ENCODE measurements at regions not wholly inside any gene's neighbourhood (a gene's known extent, or its start where the extent isn't known, plus 50 kb on each side); places are given as distances from the start of the nearest gene placed in this dataset.

GRCh38 chr4:60042941-60043340, 1157.2 kb upstream of the ADGRL3 start:
- no peak for TF ChIP-seq FOXM1 (IDR thresholded peaks at IDR 0.05; ENCODE audit: borderline replicate concordance, low read depth)
- TF ChIP-seq USF1 (IDR thresholded peaks at IDR 0.05): no peak
- no peak for TF ChIP-seq MAX (IDR thresholded peaks at IDR 0.05)
- TF ChIP-seq TCF12 (IDR thresholded peaks at IDR 0.05; ENCODE audit: low read depth): no peak
- no peak for TF ChIP-seq REST (IDR thresholded peaks at IDR 0.05; ENCODE audit: low read depth)
- no peak for TF ChIP-seq ZBTB7A (IDR thresholded peaks at IDR 0.05; ENCODE audit: low read depth)
- TF ChIP-seq TEAD4 (IDR thresholded peaks at IDR 0.05): no peak
- no peak for TF ChIP-seq YY1 (IDR thresholded peaks at IDR 0.05; ENCODE audit: low read depth)
- TF ChIP-seq TAF1 (IDR thresholded peaks at IDR 0.05; ENCODE audit: low read depth): no peak
- no peak for TF ChIP-seq EP300 (IDR thresholded peaks at IDR 0.05; ENCODE audit: borderline replicate concordance)
- TF ChIP-seq RAD21 (IDR thresholded peaks at IDR 0.05; ENCODE audit: low read depth): no peak
- no peak for TF ChIP-seq CREB1 (IDR thresholded peaks at IDR 0.05; ENCODE audit: low read depth)
- no peak for TF ChIP-seq CEBPB (IDR thresholded peaks at IDR 0.05)
- no peak for TF ChIP-seq NFIC (IDR thresholded peaks at IDR 0.05)
- TF ChIP-seq EGR1 (IDR thresholded peaks at IDR 0.05): no peak

GRCh38 chr4:60078984-60079383, 1121.1 kb upstream of the ADGRL3 start:
- no peak for TF ChIP-seq TCF12 (IDR thresholded peaks at IDR 0.05; ENCODE audit: low read depth)
- no peak for TF ChIP-seq ZBTB7A (IDR thresholded peaks at IDR 0.05; ENCODE audit: low read depth)
- no peak for TF ChIP-seq EGR1 (IDR thresholded peaks at IDR 0.05)
- no peak for TF ChIP-seq NFIC (IDR thresholded peaks at IDR 0.05)
- TF ChIP-seq USF1 (IDR thresholded peaks at IDR 0.05): no peak
- no peak for TF ChIP-seq TAF1 (IDR thresholded peaks at IDR 0.05; ENCODE audit: low read depth)
- TF ChIP-seq MAX (IDR thresholded peaks at IDR 0.05): no peak
- no peak for TF ChIP-seq CREB1 (IDR thresholded peaks at IDR 0.05; ENCODE audit: low read depth)
- no peak for TF ChIP-seq EP300 (IDR thresholded peaks at IDR 0.05; ENCODE audit: borderline replicate concordance)

GRCh38 chr4:60081839-60082238, 1118.3 kb upstream of the ADGRL3 start:
- TF ChIP-seq USF1 (IDR thresholded peaks at IDR 0.05): no peak
- no peak for TF ChIP-seq CEBPB (IDR thresholded peaks at IDR 0.05)
- no peak for TF ChIP-seq ZBTB7A (IDR thresholded peaks at IDR 0.05; ENCODE audit: low read depth)
- no peak for TF ChIP-seq CREB1 (IDR thresholded peaks at IDR 0.05; ENCODE audit: low read depth)
- no peak for TF ChIP-seq TCF12 (IDR thresholded peaks at IDR 0.05; ENCODE audit: low read depth)
- no peak for TF ChIP-seq MAX (IDR thresholded peaks at IDR 0.05)
- TF ChIP-seq TAF1 (IDR thresholded peaks at IDR 0.05; ENCODE audit: low read depth): no peak
- no peak for TF ChIP-seq NFIC (IDR thresholded peaks at IDR 0.05)
- no peak for TF ChIP-seq TEAD4 (IDR thresholded peaks at IDR 0.05)

- no peak for TF ChIP-seq CEBPB (IDR thresholded peaks at IDR 0.05)
- no peak for TF ChIP-seq TAF1 (IDR thresholded peaks at IDR 0.05; ENCODE audit: low read depth)
- TF ChIP-seq TEAD4 (IDR thresholded peaks at IDR 0.05): no peak
- no peak for TF ChIP-seq YY1 (IDR thresholded peaks at IDR 0.05; ENCODE audit: low read depth)
- no peak for TF ChIP-seq REST (IDR thresholded peaks at IDR 0.05; ENCODE audit: low read depth)
- TF ChIP-seq MAX (IDR thresholded peaks at IDR 0.05): no peak
- TF ChIP-seq USF1 (IDR thresholded peaks at IDR 0.05): no peak
- no peak for TF ChIP-seq FOXM1 (IDR thresholded peaks at IDR 0.05; ENCODE audit: borderline replicate concordance, low read depth)
- no peak for TF ChIP-seq NFIC (IDR thresholded peaks at IDR 0.05)
- TF ChIP-seq CREB1 (IDR thresholded peaks at IDR 0.05; ENCODE audit: low read depth): no peak
- no peak for TF ChIP-seq ZBTB7A (IDR thresholded peaks at IDR 0.05; ENCODE audit: low read depth)
- no peak for TF ChIP-seq EP300 (IDR thresholded peaks at IDR 0.05; ENCODE audit: borderline replicate concordance)
- TF ChIP-seq RAD21 (IDR thresholded peaks at IDR 0.05; ENCODE audit: low read depth): no peak
- no peak for TF ChIP-seq TCF12 (IDR thresholded peaks at IDR 0.05; ENCODE audit: low read depth)
- TF ChIP-seq EGR1 (IDR thresholded peaks at IDR 0.05): no peak
Measured at GRCh38 chr4:60088807-60089486, 1111.2 kb upstream of the ADGRL3 start.

Data from Ishikawa (cell line).